HG03520 (cell line): ENCODE measurements at regions not wholly inside any gene's neighbourhood (a gene's known extent, or its start where the extent isn't known, plus 50 kb on each side); places are given as distances from the start of the nearest gene placed in this dataset.
"Not testable (repeated sequence)": the region's sequence is repeated elsewhere in the genome, so short reads cannot be mapped to it uniquely, and the experiment has no call there.

Source experiments
- ATAC-seq: cut with Tn5 transposase; IDR thresholded peaks from one replicate; pipeline ENCODE4 v1.9.1; 2021; ENCODE audit warnings: mild to moderate bottlenecking, moderate library complexity; ENCODE audit not compliant: unreplicated experiment

DNA sequence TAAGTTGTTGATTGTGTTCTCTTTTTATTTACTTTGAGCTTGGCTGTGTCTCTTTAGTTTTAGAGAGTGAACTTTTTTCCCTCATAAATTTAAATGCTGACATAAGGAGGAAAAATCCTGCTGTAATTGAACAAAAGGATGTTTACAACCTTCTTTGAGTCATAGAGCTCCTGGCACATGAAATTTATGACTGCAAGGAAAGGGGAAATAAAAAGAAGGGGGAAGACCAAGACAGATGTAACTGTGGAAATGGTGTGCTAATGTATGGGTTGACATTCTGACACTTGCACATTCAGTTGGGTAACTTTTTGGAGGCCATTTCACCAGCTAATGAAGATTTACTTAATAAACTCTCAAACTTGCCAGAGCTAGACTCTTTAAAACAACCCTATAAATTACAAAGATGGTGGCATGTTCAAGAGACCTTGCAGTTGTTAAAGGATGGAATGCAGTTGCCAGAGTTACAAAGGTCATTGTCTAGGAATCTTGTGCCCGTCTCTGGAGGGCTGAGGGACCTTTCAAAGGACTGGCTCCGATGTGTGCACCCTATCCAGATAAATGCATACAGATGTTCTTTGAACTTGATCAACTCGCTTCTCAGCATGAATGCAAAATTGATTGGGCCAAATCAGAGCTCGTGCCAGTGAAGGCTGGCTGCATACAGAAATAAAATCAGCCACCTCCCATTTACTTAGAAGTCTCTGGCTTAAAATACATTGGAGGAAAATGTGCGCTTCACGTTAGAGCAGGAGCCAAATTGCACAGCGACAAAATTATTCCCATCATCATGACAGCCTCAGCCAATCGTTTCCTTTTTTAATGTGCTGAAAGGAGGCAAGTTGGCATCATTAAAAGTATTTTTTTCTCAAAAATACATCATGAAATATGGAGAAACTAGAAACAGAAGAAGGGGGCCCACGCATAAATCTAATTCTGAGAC lies 289.0 kb upstream of the XYLT1 start:
- no peak for ATAC-seq

DNA sequence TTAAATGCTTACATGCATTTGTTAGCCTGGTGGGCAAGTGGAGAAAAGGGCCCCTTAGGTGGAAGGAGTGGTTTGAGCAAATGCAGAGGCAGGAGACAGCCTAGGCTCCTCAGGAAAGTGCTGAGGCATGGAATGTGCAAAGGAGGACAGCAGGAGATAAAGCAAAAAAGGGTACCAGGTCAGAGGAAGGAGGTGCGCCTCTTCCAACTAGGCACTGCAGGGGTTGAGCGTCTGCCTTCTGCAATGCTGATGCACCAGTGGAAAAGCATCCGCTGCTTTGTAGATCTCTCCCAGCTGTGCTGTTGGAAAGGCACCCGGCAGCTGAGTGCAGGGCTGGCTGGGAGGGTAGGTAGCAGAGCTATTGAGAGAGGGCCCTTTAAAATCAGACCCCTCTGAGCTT lies 287.0 kb upstream of the XYLT1 start:
- no peak for ATAC-seq

DNA sequence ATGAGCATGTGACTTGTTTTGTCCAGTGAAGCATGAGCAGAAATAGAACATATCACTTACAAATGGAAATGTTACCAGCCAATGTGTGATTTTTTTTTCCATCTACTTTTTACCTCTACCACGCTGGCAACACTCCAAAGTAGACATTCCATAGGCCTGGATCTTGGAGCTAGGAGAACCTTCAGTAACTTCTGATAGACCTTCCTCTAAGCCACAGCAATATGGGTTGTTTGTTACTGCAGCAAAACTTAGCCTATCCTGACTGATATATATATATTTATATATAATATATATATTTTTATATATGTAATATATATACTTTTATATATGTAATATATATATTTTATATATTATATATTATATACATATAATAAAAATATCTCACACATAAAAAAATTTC lies 284.4 kb upstream of the XYLT1 start:
- no peak for ATAC-seq

DNA sequence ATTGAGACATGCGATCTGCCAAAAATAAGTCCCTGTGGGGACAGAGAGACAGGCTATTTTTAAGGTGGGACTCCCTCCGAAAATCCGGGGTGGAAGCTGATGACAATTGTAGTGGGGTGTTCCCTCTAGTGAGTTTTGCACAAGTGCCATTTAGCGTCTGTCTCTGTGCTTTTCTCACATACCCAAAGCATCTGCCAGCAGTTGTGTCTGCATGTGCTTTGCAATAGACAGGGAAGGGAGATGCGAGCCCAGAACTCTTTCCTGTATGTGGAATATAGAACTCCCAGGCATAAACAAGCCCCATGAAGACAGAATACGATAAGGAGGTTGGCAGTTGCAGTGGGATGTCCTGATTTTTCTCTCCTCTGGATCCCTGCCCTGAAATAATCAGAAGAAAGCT lies 282.7 kb upstream of the XYLT1 start:
- ATAC-seq = no peak

DNA sequence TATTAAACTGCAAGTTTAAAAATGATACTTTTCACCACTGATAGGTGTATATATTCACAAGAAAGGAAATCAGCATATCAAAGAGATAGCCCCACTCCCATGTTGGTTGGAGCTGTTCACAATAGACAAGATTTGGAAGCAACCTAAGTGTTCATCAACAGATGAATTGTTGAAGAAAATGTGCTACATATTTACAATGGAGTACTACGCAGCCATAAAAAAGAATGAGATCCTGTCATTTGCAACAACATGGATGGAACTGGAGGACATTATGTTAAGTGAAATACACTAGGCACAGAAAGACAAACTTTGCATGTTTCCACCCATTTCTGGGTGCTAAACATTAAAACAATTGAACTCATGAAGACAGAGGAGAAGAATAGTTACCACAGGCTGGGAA lies 278.9 kb upstream of the XYLT1 start:
- no peak for ATAC-seq

DNA sequence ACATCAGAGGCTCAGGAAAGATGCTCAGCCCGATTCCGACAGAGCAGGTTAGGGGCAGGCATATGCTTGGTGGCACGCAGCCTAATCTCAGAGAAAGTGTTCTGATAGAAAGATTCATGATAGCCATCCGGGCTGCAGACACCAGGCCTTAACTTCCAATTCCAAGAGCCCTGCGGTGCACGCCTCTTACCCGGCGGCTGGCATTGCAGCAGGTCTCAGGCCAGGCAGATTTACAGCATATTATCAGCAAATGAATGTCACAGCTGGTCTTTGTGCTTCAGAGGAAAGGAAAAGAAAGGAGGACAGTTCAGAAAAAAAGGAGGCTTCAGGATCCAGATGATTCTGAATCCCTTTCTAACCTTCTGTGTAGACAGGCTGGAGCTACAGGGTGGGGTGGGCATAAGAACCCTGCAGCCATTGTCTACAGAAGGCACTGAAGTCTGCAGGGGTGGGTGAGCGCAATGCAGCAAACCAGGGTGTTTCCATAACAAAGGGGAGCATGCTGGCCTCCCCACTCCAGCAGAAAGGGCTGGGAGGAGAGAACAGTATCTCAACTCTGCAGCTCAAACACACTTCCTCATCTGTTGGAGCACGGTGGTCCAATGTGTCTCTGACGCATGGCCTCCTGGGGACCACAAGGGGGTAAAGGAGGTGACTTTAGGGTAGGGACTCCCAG lies 277.4 kb upstream of the XYLT1 start:
- ATAC-seq = no peak

DNA sequence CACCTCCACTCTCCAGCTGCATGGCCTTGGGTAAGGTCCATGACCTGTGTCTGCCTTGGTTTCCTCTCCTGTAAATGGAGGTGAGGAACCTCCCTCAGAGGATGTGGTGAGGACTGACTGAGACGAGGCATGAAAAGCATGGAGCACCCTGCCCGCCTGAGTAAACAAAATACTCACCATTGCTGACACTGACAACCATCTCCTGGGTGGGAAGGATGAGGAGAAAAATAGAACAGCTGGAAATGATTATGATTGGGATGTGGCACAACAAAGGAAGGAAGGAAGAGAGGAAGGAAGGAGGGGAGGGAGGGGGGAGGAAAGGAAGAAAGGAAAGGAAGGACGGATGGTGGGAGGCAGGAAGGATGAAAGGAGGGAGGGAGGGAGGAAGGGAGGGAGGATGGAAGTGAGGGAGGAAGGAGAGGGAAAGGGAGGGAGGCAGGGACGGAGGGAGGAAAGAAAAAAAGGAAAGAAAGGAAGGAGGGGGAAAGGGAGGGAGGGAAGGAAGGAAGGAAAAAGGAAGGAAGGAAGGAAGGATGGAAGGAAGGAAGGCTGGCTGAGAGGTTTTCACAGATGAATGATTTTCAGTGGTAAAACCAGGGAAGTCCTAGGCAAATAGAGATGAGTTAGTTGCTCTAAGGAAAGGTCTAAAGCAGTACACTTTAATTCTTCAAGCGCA lies 276.5 kb upstream of the XYLT1 start:
- no peak for ATAC-seq

DNA sequence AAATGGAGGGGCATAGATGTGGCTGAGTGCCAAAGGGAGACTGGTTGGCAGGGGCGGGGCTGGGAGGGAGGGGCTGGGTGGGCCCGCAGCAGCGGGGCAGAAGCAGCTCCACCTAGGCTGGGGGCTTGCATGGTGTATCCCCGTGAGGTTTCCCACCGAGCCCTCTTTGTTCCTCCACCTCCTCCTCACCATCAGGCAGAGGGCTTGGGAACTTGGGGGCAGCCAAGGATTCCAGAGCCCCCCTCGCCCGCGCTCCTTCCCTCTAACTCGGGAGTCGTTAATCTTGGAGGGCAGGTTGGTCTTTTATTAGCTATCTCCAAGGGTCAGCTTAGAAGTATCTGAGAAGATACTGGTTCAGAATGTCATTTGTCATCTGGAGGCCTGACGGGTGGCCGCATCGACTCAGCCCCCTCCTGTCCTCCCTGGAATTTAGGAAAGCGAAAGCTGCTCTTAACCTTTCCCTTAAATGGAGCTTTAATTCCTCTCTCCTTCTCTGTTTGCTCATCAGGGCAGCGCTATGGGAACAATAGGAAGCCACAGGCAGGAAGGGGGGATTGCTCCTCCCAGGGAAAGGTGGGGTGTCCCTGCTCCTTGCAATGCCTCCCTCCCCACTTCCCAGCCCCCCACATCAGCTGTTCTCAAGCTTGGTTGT lies 274.3 kb upstream of the XYLT1 start:
- no peak for ATAC-seq

DNA sequence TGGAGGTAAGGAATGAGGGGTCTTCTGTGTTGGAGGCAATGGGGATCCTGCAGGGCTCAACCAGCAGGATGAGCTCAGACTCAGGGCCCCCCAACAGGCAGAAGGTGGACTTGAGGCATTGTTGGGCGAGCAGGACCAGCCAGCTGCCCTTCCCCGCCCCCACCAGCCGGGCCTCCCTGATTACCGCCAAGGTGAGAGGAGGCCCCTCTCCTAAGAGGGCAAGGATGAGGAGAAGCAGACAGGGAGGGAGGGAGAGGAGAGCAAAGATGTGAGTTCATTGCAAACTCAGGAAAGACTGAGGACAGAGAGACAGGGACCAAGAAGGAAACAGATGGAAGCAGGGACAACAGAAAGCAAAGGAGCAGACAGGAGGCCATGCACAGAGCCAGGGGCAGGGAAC lies 272.8 kb upstream of the XYLT1 start:
- no peak for ATAC-seq

DNA sequence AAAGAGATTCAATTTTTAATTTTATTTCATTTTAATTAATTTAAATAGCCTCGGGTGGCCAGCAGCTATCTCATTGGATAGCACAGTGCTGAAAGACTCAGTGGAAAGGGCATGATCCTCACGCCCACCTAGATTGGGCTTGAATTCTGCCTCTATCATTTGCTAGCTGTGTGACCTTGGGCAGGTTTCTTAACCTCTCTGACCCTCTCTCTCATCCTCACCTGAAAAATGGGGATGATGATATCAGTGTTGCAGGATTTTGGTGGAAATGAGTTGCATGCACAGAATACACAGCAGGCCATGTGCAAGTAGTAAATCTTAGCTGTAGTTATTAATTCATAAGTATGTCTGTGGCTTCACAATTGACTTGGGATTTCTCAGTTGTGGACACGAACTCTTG lies 272.4 kb upstream of the XYLT1 start:
- ATAC-seq = no peak

DNA sequence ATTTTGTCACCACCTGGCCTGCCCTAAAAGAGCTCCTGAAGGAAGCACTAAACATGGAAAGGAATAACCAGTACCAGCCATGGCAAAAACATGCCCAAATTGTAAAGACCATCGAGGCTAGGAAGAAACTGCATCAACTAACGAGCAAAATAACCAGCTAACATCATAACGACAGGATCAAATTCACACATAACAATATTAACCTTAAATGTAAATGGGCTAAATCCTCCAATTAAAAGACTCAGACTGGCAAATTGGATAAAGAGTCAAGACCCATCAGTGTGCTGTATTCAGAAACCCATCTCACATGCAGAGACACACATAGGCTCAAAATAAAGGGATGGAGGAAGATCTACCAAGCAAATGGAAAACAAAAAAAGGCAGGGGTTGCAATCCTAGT lies 264.3 kb upstream of the XYLT1 start:
- not testable (repeated sequence) for ATAC-seq

DNA sequence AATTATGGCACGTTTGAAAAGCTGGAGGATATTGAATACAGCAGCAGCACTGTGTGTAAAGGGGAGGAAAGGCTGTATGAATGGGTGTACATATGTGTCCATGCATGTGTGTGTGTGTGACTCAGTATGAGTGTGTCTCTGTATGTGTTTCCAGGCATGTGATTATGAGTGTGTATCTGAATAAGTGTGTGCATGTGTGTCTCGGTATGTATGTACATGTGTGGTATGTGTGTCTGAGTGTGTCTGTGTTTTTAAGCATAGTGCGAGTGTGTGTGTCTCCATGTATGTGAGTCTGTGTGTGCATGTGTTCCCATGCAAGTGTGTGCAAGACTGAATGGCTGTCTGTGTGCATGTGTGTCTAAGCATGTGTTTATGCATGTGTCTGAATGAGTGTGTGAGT lies 259.1 kb upstream of the XYLT1 start:
- ATAC-seq = no peak

DNA sequence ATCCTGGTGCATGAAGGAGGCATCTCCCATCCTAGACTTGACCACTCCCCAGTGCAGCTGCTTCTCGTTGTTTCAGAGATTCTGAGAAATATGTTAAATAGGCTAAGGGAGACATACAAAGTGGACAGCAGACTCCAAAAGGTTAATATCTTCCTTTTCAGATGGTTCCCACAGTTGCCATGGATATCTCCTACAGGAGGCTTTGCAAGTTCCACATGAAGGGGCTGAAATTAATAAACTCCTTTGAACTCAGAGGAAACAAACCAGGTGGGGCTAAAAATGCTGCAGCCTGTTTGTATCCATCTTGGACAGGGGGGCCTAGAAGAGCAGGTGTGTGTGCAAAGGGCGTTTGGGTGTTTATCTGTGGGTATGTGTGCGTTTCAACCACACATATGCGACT lies 257.4 kb upstream of the XYLT1 start:
- no peak for ATAC-seq

DNA sequence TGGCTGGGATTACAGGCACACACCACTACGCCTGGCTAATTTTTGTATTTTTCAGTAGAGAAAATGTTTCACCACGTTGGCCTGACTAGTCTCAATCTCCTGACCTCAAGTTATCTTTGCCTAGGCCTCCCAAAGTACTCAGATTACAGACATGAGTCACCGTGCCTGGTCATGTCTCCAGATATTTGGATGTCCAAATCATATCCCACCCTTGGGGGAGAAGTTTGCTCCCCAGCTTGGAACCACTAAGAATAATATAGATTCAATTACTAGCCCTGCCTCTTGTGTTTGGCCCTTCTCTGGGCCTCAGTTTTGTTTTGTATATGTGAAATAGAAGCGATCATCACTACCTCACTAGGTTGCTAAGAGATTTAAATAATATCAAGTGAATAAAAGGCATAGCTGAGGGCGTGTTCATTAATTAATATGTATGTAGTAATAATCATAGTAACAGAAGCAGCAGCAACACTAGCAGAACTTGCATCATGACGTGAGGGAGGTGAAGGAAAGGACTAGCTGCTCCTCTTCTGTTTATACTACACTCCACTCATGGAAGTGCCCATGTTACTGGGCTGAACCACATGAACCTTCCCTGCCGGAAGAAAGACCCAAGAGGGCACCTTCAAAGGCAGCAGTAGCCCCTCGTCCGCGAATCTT lies 253.6 kb upstream of the XYLT1 start:
- ATAC-seq = no peak

DNA sequence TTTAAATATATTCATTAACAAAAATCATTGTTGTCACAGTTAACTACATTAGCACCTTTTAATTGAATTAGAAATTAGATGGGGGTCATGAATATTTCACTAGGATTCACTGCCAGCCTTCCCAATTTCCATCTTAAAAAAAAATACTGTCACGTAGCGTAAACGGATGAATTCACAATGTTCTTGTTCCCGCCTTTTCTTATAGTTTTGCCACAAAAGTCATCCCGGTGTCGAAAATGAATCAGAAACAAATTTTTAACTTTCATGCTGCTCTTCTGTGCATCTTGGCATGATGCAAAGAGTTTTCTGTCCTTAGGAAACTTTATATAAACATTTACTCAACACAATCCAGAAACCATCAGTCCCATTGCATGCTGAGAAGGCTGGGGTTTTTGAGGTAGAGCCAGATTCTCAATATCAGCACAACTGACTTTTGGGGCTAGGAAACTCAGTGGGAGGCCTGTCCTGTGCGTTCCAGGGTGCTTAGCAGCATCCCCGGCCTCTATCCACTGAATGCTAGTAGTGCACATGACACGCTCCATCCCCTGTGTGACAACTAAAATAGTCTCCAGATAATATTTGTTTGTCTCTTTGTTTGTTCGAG lies 252.9 kb upstream of the XYLT1 start:
- no peak for ATAC-seq

DNA sequence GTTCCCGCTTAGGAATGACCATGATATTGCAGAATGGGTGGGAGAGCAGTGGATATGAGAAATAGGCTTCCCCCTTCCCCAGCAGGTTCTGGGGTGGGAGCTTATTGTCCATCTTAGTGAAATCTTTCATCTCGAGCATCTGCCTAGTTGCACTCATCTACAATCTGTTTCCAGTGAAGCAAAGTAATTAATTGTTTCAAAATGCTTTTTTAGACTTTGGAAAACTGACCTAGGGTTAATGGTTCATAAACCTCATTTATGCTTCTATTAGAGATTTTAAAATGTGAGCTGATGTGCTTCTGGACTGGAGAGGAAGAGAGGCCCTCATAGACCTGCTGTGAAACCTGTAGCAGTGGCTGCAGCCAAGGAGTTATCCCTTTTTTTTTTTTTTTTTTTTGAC lies 247.7 kb upstream of the XYLT1 start:
- ATAC-seq = no peak

DNA sequence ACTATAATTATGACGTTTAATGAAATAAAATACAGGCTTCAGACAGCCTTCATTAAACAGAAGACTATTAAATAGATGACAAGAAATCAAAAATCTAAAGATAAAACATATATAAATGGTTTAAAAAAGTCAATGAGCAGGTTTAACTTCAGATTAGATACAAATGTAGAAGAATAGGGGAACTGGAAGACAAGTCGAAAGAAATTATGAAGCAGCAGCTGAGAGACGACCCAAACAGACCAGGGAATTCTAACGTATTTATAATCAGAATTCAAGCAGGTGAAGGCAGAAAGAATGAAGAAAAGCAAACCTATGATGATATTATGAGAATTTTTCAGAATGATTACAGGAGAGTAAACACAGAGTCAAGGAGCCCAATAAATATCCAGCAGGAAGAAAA lies 235.1 kb upstream of the XYLT1 start:
- no peak for ATAC-seq

DNA sequence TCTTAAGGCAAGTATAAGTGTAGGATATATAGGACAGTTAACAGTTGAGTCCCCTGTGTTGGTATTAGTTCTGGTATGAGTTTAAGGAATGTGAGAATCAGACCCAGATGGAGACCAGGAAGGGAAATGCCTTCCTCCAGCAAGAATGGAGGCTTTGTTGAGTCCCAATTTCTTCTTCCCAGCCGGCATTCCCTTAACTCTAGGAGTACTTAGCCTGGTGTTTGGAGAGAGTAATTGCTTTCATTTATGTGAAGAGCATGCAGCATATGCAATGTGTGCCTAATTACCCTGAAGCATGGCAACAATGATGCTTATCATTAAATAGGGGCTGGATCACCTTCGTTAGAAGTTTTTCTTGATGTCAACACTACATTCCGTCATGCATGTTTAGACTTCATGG lies 225.9 kb upstream of the XYLT1 start:
- ATAC-seq = no peak

DNA sequence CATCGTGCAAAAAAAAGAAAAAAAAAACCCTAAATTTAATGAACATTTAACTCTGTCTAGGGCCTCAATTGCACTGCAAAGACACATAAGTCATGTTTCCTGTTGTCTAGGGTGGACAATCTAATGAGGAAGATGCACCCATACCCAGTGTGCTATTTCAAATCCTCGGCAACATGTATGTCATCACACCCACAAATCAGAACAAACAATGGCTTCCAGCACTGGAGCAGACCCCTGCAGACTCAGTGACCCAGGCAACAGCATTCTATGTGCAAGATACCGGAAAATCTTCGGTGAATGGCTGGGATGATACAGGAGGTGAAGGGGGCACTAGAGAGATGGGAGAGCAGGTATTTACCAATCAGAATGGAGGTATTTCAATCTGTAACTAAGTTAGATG lies 221.7 kb upstream of the XYLT1 start:
- ATAC-seq = no peak

DNA sequence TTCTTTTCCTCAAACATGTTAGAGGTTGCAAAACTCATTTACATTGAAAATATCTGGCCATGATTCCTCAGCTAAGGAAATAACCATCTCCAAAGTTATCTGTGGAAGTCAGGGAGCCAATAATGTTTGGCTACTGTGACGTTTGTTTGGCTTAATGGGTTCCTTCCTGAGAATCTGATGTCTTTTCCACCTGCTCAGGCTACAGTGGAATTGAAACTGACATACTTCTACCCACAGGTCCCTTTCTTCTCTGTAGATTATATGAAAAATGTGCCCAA lies 221.1 kb upstream of the XYLT1 start:
- no peak for ATAC-seq
